Umbilical cord (tissue), 1 donor: ENCODE measurements at regions not wholly inside any gene's neighbourhood (a gene's known extent, or its start where the extent isn't known, plus 50 kb on each side); places are given as distances from the start of the nearest gene placed in this dataset.

Source experiments
- DNase-seq: peaks from one replicate; pipeline ENCODE4 v3.0.0-alpha.2; 2015; ENCODE audit warnings: low spot score

- no peak for DNase-seq
Measured at GRCh38 chr19:29292562-29292961, 79.6 kb upstream of the UQCRFS1 start.

- no peak for DNase-seq
Measured at GRCh38 chr19:29293292-29293691, 80.3 kb upstream of the UQCRFS1 start.

- no peak for DNase-seq
Measured at GRCh38 chr19:29293736-29294342, 80.9 kb upstream of the UQCRFS1 start.

- DNase-seq, result no peak
Measured at GRCh38 chr19:29294343-29294811, 81.4 kb upstream of the UQCRFS1 start.

- no peak for DNase-seq
Measured at GRCh38 chr19:29295285-29295684, 82.3 kb upstream of the UQCRFS1 start.

GRCh38 chr19:29297381-29297780 is 84.4 kb upstream of the UQCRFS1 start:
- DNase-seq, result no peak

GRCh38 chr19:29299416-29300380 is 86.7 kb upstream of the UQCRFS1 start:
- DNase-seq, result no peak

GRCh38 chr19:29302002-29302928 is 89.3 kb upstream of the UQCRFS1 start:
- DNase-seq, result no peak

- DNase-seq, result no peak
Measured at GRCh38 chr19:29303069-29303718, 90.2 kb upstream of the UQCRFS1 start.

- DNase-seq, result no peak
Measured at GRCh38 chr19:29303719-29304090, 90.8 kb upstream of the UQCRFS1 start.

GRCh38 chr19:29305268-29305667 is 92.3 kb upstream of the UQCRFS1 start:
- no peak for DNase-seq

- DNase-seq, result no peak
Measured at GRCh38 chr19:29308977-29309590, 96.1 kb upstream of the UQCRFS1 start.

GRCh38 chr19:29309637-29310036 is 96.7 kb upstream of the UQCRFS1 start:
- DNase-seq, result no peak

GRCh38 chr19:29311191-29311790 is 98.3 kb upstream of the UQCRFS1 start:
- DNase-seq, result no peak

GRCh38 chr19:29315556-29316190 is 102.7 kb upstream of the UQCRFS1 start:
- DNase-seq, result no peak

- no peak for DNase-seq
Measured at GRCh38 chr19:29318581-29318980, 105.6 kb upstream of the UQCRFS1 start.

GRCh38 chr19:29320086-29320485 is 107.1 kb upstream of the UQCRFS1 start:
- DNase-seq, result no peak

- DNase-seq, result no peak
Measured at GRCh38 chr19:29320618-29321017, 107.7 kb upstream of the UQCRFS1 start.

GRCh38 chr19:29321116-29321515 is 108.2 kb upstream of the UQCRFS1 start:
- no peak for DNase-seq

- DNase-seq, result no peak
Measured at GRCh38 chr19:29323021-29323430, 110.1 kb upstream of the UQCRFS1 start.
